ENCODE measurements at regions not wholly inside any gene's neighbourhood (a gene's known extent, or its start where the extent isn't known, plus 50 kb on each side); places are given as distances from the start of the nearest gene placed in this dataset.

GRCh38 chr5:96207420-96207819 is 225.6 kb downstream of the PCSK1 start:
- TF ChIP-seq POLR2A (IDR thresholded peaks at IDR 0.05) (no peak), CTCF (IDR thresholded peaks at IDR 0.05) (no peak), POLR2AphosphoS5 (IDR thresholded peaks at IDR 0.05) (no peak), EP300 (IDR thresholded peaks at IDR 0.05) (no peak)
